Activated T-cell treated with anti-CD3 and anti-CD28 coated beads, Interleukin-2, amount 50 U/mL, for 24 hours (primary cell): ENCODE measurements at regions not wholly inside any gene's neighbourhood (a gene's known extent, or its start where the extent isn't known, plus 50 kb on each side); places are given as distances from the start of the nearest gene placed in this dataset.

Source experiments
- DNase-seq: peaks from one replicate; pipeline ENCODE4 v3.0.0-alpha.2; 2020
- H3K27ac Mint-ChIP-seq: 2 replicates; pipeline ENCODE4 v1.8.0; 2020; ENCODE audit warnings: mild to moderate bottlenecking, mixed read lengths
- H3K27me3 Mint-ChIP-seq: 2 replicates; pipeline ENCODE4 v1.8.0; 2020; ENCODE audit warnings: mixed read lengths
- H3K36me3 Mint-ChIP-seq: 2 replicates; pipeline ENCODE4 v1.8.0; 2020; ENCODE audit warnings: low read depth, mixed read lengths
- H3K4me1 Mint-ChIP-seq: 2 replicates; pipeline ENCODE4 v1.8.0; 2020; ENCODE audit warnings: low read depth, mixed read lengths
- H3K4me3 Mint-ChIP-seq: 2 replicates; pipeline ENCODE4 v1.8.0; 2020; ENCODE audit warnings: mild to moderate bottlenecking, moderate library complexity, mixed read lengths
- H3K9me3 Mint-ChIP-seq: 2 replicates; pipeline ENCODE4 v1.8.0; 2020; ENCODE audit warnings: mixed read lengths

- Mint-ChIP-seq H3K36me3 (no peaks in the 10 kb centered on the region), H3K4me3 (no peak overlapping the region), H3K27ac (no peak overlapping the region), H3K4me1 (no peaks in the 10 kb centered on the region), H3K27me3 (no peaks in the 10 kb centered on the region), H3K9me3 (peaks cover 3% of the 10 kb centered on the region)
- DNase-seq = no peak
These were observed 663.6 kb upstream of the NCAM2 start for GRCh38 chr21:20334585-20334984.

- peaks cover 12% of the 10 kb centered on the region for H3K9me3 Mint-ChIP-seq
- H3K27me3 Mint-ChIP-seq = no peaks in the 10 kb centered on the region
- H3K4me1 Mint-ChIP-seq = no peaks in the 10 kb centered on the region
- H3K27ac Mint-ChIP-seq = no peak overlapping the region
- no peak overlapping the region for H3K4me3 Mint-ChIP-seq
- no peak for DNase-seq
- H3K36me3 Mint-ChIP-seq = no peaks in the 10 kb centered on the region
These were observed 656.8 kb upstream of the NCAM2 start for GRCh38 chr21:20341431-20341830.

- no peaks in the 10 kb centered on the region for H3K27me3 Mint-ChIP-seq
- H3K9me3 Mint-ChIP-seq = peaks cover 18% of the 10 kb centered on the region
- no peaks in the 10 kb centered on the region for H3K4me1 Mint-ChIP-seq
- no peak overlapping the region for H3K27ac Mint-ChIP-seq
- DNase-seq = no peak
- no peaks in the 10 kb centered on the region for H3K36me3 Mint-ChIP-seq
- no peak overlapping the region for H3K4me3 Mint-ChIP-seq
These were observed 655.0 kb upstream of the NCAM2 start for GRCh38 chr21:20343186-20343585.

GRCh38 chr21:20351138-20351537 is 647.1 kb upstream of the NCAM2 start:
- no peak for DNase-seq
- H3K36me3 Mint-ChIP-seq = no peaks in the 10 kb centered on the region
- no peaks in the 10 kb centered on the region for H3K4me1 Mint-ChIP-seq

GRCh38 chr21:20353351-20353750 is 644.9 kb upstream of the NCAM2 start:
- DNase-seq = no peak
- no peaks in the 10 kb centered on the region for H3K36me3 Mint-ChIP-seq

More at GRCh38 chr21:20351138-20351537, 647.1 kb upstream of the NCAM2 start:
- Mint-ChIP-seq H3K9me3 (peaks cover 24% of the 10 kb centered on the region), H3K4me3 (no peak overlapping the region), H3K27ac (no peak overlapping the region), H3K27me3 (no peaks in the 10 kb centered on the region)

GRCh38 chr21:20373031-20373430 is 625.2 kb upstream of the NCAM2 start:
- Mint-ChIP-seq H3K4me3 (no peak overlapping the region), H3K27ac (no peak overlapping the region), H3K27me3 (no peaks in the 10 kb centered on the region), H3K9me3 (peaks cover 4% of the 10 kb centered on the region), H3K36me3 (no peaks in the 10 kb centered on the region), H3K4me1 (no peaks in the 10 kb centered on the region)
- DNase-seq = no peak

More at GRCh38 chr21:20353351-20353750, 644.9 kb upstream of the NCAM2 start:
- Mint-ChIP-seq H3K27ac (no peak overlapping the region), H3K27me3 (no peaks in the 10 kb centered on the region), H3K4me3 (no peak overlapping the region), H3K9me3 (peaks cover 20% of the 10 kb centered on the region), H3K4me1 (no peaks in the 10 kb centered on the region)

GRCh38 chr21:20377250-20377649 is 621.0 kb upstream of the NCAM2 start:
- peaks cover 4% of the 10 kb centered on the region for H3K9me3 Mint-ChIP-seq
- no peak overlapping the region for H3K27ac Mint-ChIP-seq
- no peaks in the 10 kb centered on the region for H3K36me3 Mint-ChIP-seq
- no peak overlapping the region for H3K4me3 Mint-ChIP-seq
- no peaks in the 10 kb centered on the region for H3K27me3 Mint-ChIP-seq
- H3K4me1 Mint-ChIP-seq = no peaks in the 10 kb centered on the region
- no peak for DNase-seq

GRCh38 chr21:20388400-20388799 is 609.8 kb upstream of the NCAM2 start:
- Mint-ChIP-seq H3K27ac (no peak overlapping the region), H3K27me3 (no peaks in the 10 kb centered on the region), H3K4me1 (no peaks in the 10 kb centered on the region), H3K4me3 (no peak overlapping the region), H3K9me3 (peaks cover 28% of the 10 kb centered on the region), H3K36me3 (no peaks in the 10 kb centered on the region)
- DNase-seq = no peak

- Mint-ChIP-seq H3K9me3 (peaks cover 19% of the 10 kb centered on the region), H3K27me3 (no peaks in the 10 kb centered on the region), H3K36me3 (no peaks in the 10 kb centered on the region), H3K27ac (no peak overlapping the region), H3K4me3 (no peak overlapping the region), H3K4me1 (no peaks in the 10 kb centered on the region)
- DNase-seq = no peak
These were observed 601.4 kb upstream of the NCAM2 start for GRCh38 chr21:20396798-20397197.

- Mint-ChIP-seq H3K27ac (no peak overlapping the region), H3K4me3 (no peak overlapping the region), H3K4me1 (no peaks in the 10 kb centered on the region), H3K36me3 (no peaks in the 10 kb centered on the region), H3K27me3 (no peaks in the 10 kb centered on the region), H3K9me3 (peaks cover 11% of the 10 kb centered on the region)
- DNase-seq = no peak
These were observed 593.3 kb upstream of the NCAM2 start for GRCh38 chr21:20404915-20405314.

GRCh38 chr21:20418353-20418752 is 579.9 kb upstream of the NCAM2 start:
- Mint-ChIP-seq H3K27ac (no peak overlapping the region), H3K36me3 (no peaks in the 10 kb centered on the region), H3K4me3 (no peak overlapping the region), H3K9me3 (peaks cover 28% of the 10 kb centered on the region), H3K27me3 (no peaks in the 10 kb centered on the region), H3K4me1 (no peaks in the 10 kb centered on the region)
- no peak for DNase-seq

- Mint-ChIP-seq H3K9me3 (peaks cover 28% of the 10 kb centered on the region), H3K36me3 (no peaks in the 10 kb centered on the region), H3K4me3 (no peak overlapping the region), H3K27me3 (no peaks in the 10 kb centered on the region), H3K4me1 (no peaks in the 10 kb centered on the region), H3K27ac (no peak overlapping the region)
- DNase-seq = no peak
These were observed 578.4 kb upstream of the NCAM2 start for GRCh38 chr21:20419772-20420171.

- Mint-ChIP-seq H3K36me3 (no peaks in the 10 kb centered on the region), H3K9me3 (peaks cover 23% of the 10 kb centered on the region), H3K27me3 (no peaks in the 10 kb centered on the region), H3K27ac (no peak overlapping the region), H3K4me1 (no peaks in the 10 kb centered on the region), H3K4me3 (no peak overlapping the region)
- no peak for DNase-seq
These were observed 573.3 kb upstream of the NCAM2 start for GRCh38 chr21:20424943-20425342.

- no peaks in the 10 kb centered on the region for H3K4me1 Mint-ChIP-seq
- no peaks in the 10 kb centered on the region for H3K27me3 Mint-ChIP-seq
- no peak for DNase-seq
- no peak overlapping the region for H3K27ac Mint-ChIP-seq
- H3K36me3 Mint-ChIP-seq = no peaks in the 10 kb centered on the region
- peaks cover 24% of the 10 kb centered on the region for H3K9me3 Mint-ChIP-seq
- no peak overlapping the region for H3K4me3 Mint-ChIP-seq
These were observed 572.4 kb upstream of the NCAM2 start for GRCh38 chr21:20425856-20426255.

GRCh38 chr21:20440338-20440737 is 557.9 kb upstream of the NCAM2 start:
- Mint-ChIP-seq H3K36me3 (no peaks in the 10 kb centered on the region), H3K27ac (no peak overlapping the region), H3K9me3 (peaks cover 19% of the 10 kb centered on the region), H3K27me3 (no peaks in the 10 kb centered on the region), H3K4me3 (no peak overlapping the region), H3K4me1 (no peaks in the 10 kb centered on the region)
- no peak for DNase-seq

- H3K4me3 Mint-ChIP-seq = no peak overlapping the region
- no peaks in the 10 kb centered on the region for H3K4me1 Mint-ChIP-seq
- peaks cover 10% of the 10 kb centered on the region for H3K9me3 Mint-ChIP-seq
- H3K27me3 Mint-ChIP-seq = no peaks in the 10 kb centered on the region
- no peak overlapping the region for H3K27ac Mint-ChIP-seq
- H3K36me3 Mint-ChIP-seq = no peaks in the 10 kb centered on the region
- DNase-seq = no peak
These were observed 554.6 kb upstream of the NCAM2 start for GRCh38 chr21:20443558-20444155.
